Stimulated activated CD8-positive, alpha-beta memory T cell treated with anti-CD3 and anti-CD28 coated beads, Interleukin-15, amount 100 ng/mL, for 48 hours (primary cell): ENCODE measurements at regions not wholly inside any gene's neighbourhood (a gene's known extent, or its start where the extent isn't known, plus 50 kb on each side); places are given as distances from the start of the nearest gene placed in this dataset.

Experiments
- DNase-seq, 2 donors: peaks; one replicate each; pipeline ENCODE4 v3.0.0-alpha.2; 2020; ENCODE audit warnings: low read depth in 2 of 2

DNA sequence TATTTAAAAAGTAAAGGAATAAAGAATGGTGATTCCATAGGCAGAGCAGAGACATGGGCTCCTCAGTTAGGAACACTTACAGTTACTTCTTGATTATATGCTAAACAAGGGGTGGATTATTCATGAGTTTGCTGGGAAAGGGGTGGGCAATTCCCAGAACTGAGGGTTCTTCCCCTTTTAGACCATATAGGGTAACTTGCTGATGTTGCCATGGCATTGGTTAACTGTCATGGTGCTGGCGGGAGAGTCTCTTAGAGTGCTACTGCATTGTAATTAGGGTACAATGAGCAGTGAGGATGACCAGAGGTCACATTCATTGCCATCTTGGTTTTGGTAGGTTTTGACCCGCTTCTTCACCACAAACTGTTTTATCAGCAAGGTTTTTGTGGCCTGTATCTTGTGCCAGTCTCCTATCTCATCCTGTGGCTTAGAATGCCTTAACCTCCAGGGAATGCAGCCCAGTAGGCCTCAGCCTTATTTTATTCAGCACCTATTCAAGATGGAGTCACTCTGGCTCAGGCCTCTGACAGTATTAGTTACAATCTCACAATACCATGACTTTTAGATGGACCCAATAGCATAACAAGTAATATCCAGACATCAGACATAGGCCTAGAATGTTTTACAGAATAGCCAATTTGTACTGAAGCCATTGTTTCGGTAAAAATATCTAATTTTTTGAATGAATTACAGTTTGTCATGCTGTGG is 106.8 kb downstream of the ZBTB18 start:
- DNase-seq, result no peak

DNA sequence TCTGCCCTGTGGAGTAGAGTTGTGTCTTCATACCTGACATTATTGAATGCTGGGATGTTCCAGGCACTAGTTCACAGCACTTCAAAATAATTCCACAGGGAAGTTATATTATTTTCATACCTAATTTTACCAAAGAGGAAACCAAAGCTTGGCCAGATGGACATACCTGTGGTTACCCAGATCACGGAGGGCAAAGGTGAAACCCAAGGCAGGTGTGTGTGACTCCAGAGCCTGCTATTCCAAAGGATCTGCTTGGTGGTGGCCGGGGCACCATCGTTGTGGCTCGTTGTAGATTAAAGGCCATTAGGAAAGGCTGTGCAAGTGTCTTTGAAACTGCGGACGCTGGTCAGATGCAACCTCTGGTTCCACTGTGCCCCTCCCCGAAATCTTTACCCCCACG is 108.6 kb downstream of the ZBTB18 start:
- no peak for DNase-seq

DNA sequence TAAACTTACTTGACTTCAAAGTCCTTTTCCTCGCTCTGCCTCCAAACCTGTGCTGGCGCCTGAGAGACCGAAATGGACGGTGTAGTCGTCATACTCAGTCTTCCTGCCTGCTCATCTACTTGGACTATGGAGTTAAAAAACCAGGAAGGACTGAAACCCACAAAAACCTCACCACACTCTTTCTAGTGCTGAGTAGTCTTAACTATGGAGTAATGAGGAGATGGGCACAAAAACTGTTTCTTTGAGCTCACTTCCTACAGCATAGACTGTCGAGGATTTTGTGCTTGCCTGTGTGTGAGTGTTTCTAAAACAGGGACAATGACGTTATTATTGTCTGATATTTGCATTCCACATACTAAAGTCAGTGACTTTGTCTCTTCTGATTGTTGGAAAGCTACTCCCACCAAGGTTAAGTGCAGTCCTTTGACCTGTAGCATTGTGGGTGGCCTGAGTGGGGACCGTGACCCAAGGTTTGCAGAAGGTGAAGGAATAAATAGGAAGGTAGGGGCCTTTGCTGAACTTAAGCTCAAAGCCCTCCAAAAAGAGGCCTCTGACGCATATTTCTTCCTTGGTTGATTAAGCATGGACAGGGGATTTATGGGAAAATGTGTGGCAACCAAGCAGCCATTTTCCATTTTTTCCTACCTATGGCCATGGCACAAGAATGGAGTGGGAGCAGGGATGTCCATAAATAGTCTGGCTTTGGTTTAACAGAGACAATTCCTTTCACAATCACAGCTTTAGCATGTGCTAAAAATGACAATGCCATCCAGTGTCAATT is 109.6 kb downstream of the ZBTB18 start:
- DNase-seq, result no peak

DNA sequence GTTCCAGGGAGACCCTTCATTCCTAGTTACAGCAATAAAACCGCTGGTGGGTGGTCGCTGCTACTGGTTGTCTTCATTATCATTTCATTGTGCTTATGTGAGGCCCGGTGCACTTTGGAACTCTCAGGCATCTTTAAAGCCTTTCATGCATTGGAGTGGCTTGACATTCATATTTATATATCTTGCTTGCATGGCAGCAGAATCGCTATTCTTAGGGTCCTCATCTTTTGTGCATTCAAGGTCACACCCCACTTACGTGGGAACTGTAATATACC is 110.1 kb downstream of the ZBTB18 start:
- no peak for DNase-seq

DNA sequence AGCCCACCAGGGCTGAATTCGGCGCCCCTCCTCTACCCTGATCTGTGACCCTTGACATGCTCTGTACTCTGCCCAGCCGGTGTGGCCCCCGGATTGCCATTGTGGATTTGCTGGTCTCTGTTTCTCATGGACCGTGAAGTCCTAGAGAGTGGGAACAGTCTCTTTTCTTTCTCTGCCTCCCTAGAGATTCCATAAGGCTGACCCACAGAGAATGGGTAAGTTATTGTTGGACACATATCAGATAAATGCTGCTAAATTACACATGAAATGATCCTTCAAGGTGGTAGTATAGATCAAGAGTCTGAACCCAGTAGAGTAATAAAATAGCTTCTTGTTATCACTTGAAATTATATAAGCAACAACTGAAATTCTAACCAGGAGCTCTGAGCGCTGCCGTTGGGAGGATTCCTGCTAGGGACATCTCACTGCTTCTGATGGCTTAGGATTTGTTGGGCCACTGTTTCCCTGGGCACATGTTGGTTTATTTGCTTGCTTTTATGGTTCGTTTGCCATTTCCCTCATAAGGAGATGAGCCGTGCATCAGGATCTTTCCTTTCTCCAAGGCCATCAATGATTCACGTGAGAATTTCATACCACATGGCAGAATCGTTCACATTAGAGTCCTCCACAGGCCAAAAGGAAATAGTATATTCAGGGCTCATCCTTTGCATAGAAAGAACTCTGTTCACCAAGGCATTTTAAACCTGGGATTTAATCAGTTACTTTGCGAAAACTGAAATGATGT is 111.9 kb downstream of the ZBTB18 start:
- no peak for DNase-seq

DNA sequence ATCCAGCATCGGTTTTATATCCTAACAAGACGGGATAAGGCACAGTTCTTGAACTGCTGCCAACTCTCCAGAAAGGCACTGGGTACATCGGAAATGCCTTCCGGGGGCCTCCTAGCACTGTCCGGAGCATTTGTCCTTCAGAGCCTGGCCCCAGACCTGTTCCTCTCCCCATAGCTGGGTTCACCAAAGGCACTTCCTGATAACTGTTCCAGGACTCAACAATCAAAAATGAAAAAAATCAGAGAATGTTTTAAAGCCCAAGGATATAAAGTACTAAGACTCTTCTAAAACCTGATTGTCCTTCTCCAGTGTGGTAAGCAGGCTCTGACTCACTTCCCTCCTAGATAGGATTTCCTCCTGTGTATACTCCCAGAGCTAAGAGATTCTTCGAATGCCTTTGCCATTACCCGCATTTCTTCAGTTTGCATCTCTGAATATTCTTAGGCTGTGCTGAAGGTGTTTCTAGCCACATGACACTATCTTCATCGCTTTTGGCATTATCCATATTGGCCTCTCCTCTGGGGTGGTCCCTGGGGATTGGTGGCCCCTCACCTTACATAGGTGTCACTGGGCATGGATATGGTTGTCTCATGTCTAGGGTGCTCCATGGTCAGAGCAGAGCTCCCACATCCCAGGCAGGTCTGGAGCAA is 112.9 kb downstream of the ZBTB18 start:
- DNase-seq, result no peak

DNA sequence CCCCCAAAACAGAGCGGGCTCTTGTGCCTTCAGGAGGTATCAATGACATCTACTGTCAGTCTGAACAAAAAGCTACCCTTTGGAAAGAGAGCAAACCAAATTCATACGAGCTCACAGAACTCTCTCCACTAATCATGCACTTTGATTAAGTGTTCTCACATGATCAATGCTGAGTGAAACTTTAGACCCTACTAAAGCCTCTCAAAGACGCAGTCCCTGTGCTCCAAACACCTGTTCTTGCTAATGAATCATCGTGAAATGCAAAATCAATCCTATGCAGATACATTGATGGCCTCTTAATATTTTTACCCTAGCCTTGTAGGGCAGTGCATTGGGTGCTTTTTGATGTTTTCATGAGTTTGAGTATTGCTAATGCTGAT is 113.4 kb downstream of the ZBTB18 start:
- no peak for DNase-seq

DNA sequence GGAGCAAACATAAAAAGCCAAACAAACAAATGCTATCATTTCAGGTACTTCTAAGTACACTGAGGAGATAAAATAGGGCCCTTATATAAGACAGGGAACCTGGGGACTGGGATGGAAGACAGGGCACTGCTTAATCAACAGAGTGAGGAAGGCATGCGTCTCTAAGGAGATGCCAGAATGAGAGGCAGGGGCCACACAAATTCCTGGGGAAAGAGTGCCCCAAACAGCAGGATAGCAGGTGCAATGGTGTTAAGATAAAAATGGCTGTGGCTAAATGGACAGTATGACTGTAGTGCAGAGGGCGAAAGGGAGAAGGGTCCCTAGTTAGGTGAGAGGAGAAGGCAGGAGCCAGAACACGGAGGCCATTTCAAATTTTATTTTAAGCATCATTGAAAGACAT is 113.9 kb downstream of the ZBTB18 start:
- no peak for DNase-seq

DNA sequence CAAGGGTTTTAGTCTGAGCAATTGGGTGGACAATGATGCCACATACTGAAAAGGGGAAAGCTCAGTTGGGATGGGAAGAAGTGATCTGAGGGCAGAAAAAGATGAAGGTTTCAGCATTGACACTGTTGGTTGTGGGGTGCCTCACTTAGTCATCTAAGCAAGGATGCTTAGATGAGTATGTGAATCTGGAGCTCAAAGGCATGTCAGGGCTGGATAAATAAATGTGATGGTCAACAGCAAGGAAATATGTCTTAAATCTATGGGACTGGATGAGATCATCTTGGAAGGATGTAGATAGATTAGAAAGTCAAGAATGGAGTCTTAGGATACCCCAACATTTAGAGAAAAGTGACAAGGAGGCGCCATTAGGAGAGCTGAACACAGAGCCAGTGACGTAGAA is 114.6 kb downstream of the ZBTB18 start:
- no peak for DNase-seq

DNA sequence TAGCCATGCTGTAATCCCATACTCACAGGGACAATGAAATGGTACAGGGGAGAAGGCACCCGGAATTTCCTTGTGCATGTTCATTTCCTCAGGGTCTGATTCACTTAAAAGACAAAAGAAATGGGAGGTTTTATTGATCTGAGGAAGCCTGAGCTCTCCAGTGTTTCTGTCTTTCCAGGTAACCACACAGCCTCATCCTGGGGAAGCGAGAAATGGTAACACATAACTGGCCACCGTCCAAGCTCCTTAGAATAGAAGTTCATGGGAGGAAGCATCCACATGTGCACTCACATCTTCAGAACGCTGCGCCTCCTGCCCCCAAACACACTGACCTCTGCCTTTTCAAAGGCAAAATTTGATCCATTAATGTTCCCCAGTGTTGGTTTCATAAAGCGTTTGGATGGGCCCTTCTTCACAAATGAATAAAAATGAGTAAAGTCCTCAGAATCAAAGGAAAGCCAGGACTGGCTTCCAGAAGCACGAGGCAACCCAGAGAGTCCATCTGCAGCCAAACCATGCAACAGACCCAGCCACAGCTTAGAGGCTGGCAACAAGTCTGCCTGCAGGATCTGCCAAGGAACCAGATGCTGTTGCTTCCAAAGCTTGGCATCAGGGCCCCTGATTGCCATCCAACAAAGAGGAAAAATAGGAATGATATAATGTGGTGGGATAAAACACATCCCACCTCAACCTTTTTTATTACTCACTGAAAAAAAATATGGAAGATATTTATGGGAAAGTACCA is 120.3 kb downstream of the ZBTB18 start:
- DNase-seq, result no peak

DNA sequence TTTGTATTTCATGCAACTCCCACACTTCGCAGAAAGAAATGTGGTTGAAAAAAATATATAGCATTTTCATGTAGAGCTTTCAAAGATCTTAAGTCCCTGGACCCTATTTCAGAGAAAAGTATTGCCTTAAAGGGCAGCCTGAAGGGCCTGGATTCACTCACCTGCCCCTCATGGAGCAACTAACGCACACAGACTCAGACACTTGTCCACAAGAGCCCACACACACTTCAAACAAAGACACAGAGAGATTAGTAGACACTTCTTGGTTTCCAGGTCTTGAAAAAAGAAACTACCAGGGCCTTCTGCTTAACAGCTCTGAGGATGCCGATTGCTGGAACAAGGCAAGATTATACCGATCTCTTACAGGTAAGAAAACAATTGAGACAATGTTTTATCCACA is 122.2 kb downstream of the ZBTB18 start:
- no peak for DNase-seq

DNA sequence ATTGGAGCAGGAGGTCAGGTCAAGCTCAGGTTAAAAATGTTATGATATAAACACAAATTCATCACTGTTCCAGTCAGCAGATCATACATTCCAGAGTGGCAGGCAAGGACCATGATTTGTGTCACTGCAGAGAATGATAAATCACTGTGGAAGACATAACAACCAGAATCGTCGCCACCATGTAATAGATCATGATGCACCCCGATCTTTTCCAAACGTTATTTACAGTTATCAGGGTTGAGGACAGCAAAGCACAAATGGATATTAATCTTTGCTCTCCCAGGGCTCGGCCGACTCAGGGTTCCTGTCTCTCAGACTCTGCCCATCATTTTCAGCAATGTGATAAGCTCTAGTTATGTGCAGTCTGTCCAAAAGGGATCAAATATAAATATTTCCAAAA is 122.7 kb downstream of the ZBTB18 start:
- no peak for DNase-seq

DNA sequence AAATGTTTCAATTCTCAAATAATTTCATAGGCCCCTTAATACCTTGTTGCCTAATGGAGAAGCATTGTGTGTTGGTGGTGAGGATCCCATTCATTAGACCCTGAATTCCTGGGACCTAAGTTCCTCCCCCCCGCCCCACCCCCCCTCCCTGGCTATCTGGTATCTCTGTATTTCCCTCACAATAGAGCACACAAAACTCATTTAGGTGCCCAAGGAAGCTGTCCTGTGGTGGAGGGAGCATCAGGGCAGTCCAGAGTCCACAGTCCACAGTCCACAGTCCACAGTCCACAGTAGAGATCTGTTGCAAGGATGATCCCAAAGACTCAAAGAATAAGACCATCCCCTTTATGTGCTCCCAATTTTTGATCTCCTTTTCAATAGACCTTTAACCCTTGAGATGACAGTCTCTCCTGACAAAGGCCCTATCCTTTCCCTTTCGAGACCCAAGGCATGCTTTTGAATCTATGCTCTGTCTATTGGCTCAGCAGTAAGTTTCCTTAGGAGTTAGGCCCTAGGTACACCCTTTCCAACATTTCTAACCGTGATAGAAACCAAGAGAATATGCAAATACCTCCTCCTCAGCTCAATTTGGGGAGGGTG is 123.9 kb downstream of the ZBTB18 start:
- DNase-seq, result no peak

DNA sequence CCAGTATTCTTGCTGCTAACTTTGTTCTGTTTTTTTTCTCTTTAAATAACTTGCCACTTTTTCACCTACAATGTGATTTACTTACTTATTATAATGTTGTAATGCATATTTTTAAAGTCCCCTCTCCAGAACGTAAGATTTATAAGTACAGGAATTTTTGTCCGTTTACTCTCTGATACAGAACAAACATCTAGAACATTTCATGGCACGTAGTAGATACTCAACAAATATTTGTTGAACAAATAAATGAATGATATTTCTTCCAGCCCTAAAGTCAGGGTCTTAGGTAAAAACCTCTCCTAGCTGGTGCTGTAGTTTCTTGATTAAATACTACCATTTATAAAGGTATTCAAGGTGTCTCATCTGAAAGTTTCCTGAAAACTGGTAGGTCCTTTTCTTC is 125.1 kb downstream of the ZBTB18 start:
- DNase-seq, result no peak

DNA sequence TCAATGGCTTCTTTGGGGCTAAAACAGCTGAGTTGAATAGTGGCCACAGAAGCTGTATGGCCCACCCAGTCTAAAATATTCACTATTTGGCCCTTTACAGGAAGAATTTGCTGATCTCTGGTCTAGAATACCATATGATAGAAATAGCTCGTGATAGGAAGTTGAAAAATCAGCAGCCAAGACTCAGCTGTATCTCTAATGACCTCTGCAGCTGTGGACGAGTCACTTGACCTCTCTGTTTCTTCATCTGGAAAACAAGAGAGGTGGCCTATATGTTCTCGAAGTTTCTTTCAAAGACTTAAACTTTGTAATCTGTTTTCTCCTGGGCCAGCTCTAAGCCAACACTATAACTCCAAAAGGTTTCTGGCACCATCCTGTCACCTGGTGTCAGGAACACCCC is 129.2 kb downstream of the ZBTB18 start:
- DNase-seq, result no peak

DNA sequence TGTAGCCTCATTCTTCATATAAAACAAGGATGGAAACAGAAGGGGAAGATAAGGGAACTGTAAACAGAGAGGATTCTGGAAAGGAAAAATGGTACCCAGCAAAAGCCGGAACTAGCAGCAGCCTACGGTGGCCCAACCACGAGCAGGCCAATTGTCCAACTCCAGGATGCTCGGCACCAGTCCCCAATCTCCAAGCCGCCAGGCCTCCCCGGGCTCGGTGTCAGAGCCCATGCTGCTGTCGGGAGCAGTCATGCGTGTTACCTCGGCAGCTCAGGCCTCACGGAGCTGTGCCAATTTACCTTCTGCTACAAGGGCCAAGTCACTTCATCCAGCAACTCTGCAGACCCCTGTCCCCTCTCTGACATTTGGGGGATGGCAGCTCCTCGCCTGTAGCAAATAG is 130.8 kb downstream of the ZBTB18 start:
- no peak for DNase-seq

DNA sequence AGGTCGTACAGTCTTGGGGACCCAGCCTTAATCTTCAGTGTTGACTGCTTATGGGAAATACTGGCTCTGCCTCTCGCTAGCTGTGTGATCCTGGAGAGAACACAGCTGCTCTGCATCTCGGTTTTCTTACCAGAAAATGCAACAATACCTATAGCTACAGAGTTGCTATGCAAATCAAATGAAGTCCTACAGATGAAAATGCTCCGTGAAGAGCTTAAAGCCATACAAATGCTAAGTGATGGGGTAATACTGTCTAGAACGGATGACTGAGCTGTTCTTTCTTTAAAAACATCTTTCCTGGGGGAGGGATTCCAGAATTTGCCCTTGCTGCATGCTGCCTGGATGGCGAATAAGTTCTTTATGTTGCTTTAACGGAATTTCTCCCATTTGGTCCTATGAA is 132.0 kb downstream of the ZBTB18 start:
- DNase-seq, result no peak

DNA sequence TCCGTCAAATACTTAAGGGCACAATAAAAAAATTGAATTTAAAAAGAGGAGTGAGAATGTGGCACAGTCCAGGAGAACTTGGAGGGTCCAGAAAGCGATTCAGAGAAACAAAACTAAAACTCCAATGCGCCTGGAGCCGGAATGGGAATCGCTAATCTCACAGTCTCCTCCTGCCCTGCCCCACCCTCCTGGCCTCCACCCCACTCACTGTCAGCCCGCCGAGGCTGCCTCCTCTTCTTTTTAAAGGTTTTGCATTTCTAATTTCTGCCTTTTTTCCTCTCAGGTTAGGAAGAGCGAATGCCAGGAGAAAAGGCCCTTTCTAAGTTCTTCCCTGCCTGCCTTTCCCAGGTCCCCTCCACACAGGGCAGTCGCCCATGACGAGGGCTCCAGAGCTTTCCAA is 135.3 kb downstream of the ZBTB18 start:
- DNase-seq, result no peak

DNA sequence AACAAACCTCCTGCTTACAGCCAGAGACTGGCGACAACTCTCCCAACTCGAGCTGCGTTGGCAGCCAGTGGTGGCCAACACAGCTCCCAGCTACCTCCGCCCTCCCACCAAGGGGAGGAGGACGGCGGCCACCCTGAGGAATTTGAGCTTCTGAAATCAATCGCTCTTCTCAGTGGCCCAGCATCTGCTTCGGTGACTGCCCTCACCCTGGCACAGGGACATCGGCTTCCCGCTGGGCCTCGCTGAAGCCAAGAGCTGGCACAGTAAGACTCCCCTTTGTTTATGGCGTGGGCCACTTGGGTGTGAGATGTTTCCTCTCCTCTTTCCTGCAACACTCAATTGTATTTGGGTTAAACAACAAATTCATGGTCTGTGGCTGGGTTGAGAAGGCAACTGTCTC is 136.2 kb downstream of the ZBTB18 start:
- DNase-seq, result no peak

DNA sequence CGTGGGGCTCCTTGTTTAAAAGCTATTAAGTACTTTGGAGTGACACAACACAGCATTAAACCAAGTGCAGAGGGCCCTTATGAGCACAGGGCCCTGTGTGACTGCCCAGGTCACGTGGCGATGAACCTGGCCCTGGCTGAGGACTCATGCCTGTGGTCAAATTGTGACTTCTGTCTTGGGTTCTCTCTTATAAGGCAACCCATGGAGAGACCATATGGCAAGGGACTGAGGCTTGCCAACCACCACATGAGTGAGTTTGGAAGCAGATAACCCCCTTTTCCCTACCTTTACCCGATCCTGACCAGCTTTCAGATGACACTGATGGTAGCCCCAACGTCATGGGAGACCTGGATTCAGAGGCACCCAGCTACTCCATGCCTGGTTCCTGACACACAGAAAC is 140.5 kb downstream of the ZBTB18 start:
- DNase-seq, result no peak

DNA sequence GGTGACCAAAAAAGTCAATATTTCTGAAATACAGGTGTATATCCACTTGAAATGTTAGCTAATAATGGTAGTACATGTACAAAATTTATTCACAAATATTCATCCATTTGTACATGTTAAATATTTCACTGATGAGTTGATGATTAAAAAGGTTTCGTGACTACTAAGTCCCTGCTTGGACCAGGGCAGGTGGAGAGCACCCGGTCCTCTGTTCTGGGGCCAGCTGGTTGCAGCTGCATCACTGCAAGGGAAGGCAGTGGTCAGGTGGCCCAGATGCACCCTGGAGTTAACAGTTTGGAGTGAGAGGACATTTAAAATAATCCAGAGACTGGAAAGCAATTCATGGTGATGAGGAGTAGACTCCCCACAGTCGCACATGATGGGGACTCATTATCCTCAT is 141.2 kb downstream of the ZBTB18 start:
- DNase-seq, result no peak
